ENCODE measurements at regions not wholly inside any gene's neighbourhood (a gene's known extent, or its start where the extent isn't known, plus 50 kb on each side); places are given as distances from the start of the nearest gene placed in this dataset.
"Not testable (repeated sequence)": the region's sequence is repeated elsewhere in the genome, so short reads cannot be mapped to it uniquely, and the experiment has no call there.

GRCh38 chr13:23963947-23964346 lies 66.6 kb upstream of the C1QTNF9B start:
- Histone ChIP-seq H3K4me1 (ENCODE audit: insufficient read depth, low read length) (peaks cover 16% of the 10 kb centered on the region), H3K79me2 (ENCODE audit: insufficient read depth, low read length) (no peaks in the 10 kb centered on the region), H3K4me2 (ENCODE audit: insufficient read depth, low read length) (no peak overlapping the region), H3K4me3 (ENCODE audit: insufficient read depth, low read length) (no peak overlapping the region), H4K20me1 (ENCODE audit: insufficient read depth, low read length) (no peaks in the 10 kb centered on the region), H3K9me3 (ENCODE audit: low read depth, low read length) (no peaks in the 10 kb centered on the region), H3K27me3 (ENCODE audit: insufficient read depth, low read length) (peaks cover 3% of the 10 kb centered on the region), H2AFZ (ENCODE audit: low read length) (no peak overlapping the region), H3K27ac (ENCODE audit: low read depth, low read length) (no peak overlapping the region), H3K36me3 (ENCODE audit: insufficient read depth, low read length) (no peaks in the 10 kb centered on the region)
- DNase-seq (ENCODE audit: insufficient read length, low spot score, missing footprints): no peak
- no peak for TF ChIP-seq CTCF (IDR thresholded peaks at IDR 0.05; ENCODE audit: extremely low read depth, low read depth, low read length)

- no peaks in the 10 kb centered on the region for H3K9me3 ChIP-seq (ENCODE audit: low read depth, low read length)
- no peak for TF ChIP-seq CTCF (IDR thresholded peaks at IDR 0.05; ENCODE audit: extremely low read depth, low read depth, low read length)
- H3K4me2 ChIP-seq (ENCODE audit: insufficient read depth, low read length): no peak overlapping the region
- no peak overlapping the region for H3K27ac ChIP-seq (ENCODE audit: low read depth, low read length)
- no peaks in the 10 kb centered on the region for H3K36me3 ChIP-seq (ENCODE audit: insufficient read depth, low read length)
- peaks cover 4% of the 10 kb centered on the region for H3K27me3 ChIP-seq (ENCODE audit: insufficient read depth, low read length)
- peak overlapping the region; percentile 40 for H2AFZ ChIP-seq (ENCODE audit: low read length)
- H3K4me3 ChIP-seq (ENCODE audit: insufficient read depth, low read length): no peak overlapping the region
- H3K79me2 ChIP-seq (ENCODE audit: insufficient read depth, low read length): no peaks in the 10 kb centered on the region
- peaks cover 8% of the 10 kb centered on the region for H3K4me1 ChIP-seq (ENCODE audit: insufficient read depth, low read length)
- H4K20me1 ChIP-seq (ENCODE audit: insufficient read depth, low read length): no peaks in the 10 kb centered on the region
- no peak for DNase-seq (ENCODE audit: insufficient read length, low spot score, missing footprints)
These were observed 68.0 kb upstream of the C1QTNF9B start for GRCh38 chr13:23965346-23965745.

GRCh38 chr13:23966221-23966690 lies 69.0 kb upstream of the C1QTNF9B start:
- peak overlapping the region; percentile 75 for H3K4me2 ChIP-seq (ENCODE audit: insufficient read depth, low read length)
- no peak for TF ChIP-seq CTCF (IDR thresholded peaks at IDR 0.05; ENCODE audit: extremely low read depth, low read depth, low read length)
- no peaks in the 10 kb centered on the region for H3K9me3 ChIP-seq (ENCODE audit: low read depth, low read length)
- no peaks in the 10 kb centered on the region for H3K79me2 ChIP-seq (ENCODE audit: insufficient read depth, low read length)
- DNase-seq (ENCODE audit: insufficient read length, low spot score, missing footprints): no peak
- no peaks in the 10 kb centered on the region for H3K36me3 ChIP-seq (ENCODE audit: insufficient read depth, low read length)
- peaks cover 4% of the 10 kb centered on the region for H3K27me3 ChIP-seq (ENCODE audit: insufficient read depth, low read length)
- peak overlapping the region; percentile 38 for H2AFZ ChIP-seq (ENCODE audit: low read length)
- H3K4me3 ChIP-seq (ENCODE audit: insufficient read depth, low read length): peak overlapping the region; percentile 57
- H4K20me1 ChIP-seq (ENCODE audit: insufficient read depth, low read length): no peaks in the 10 kb centered on the region
- H3K4me1 ChIP-seq (ENCODE audit: insufficient read depth, low read length): peaks cover 8% of the 10 kb centered on the region
- no peak overlapping the region for H3K27ac ChIP-seq (ENCODE audit: low read depth, low read length)

- no peak overlapping the region for H3K27ac ChIP-seq (ENCODE audit: low read depth, low read length)
- peak overlapping the region; percentile 75 for H3K4me2 ChIP-seq (ENCODE audit: insufficient read depth, low read length)
- H3K4me3 ChIP-seq (ENCODE audit: insufficient read depth, low read length): peak overlapping the region; percentile 57
- no peaks in the 10 kb centered on the region for H3K9me3 ChIP-seq (ENCODE audit: low read depth, low read length)
- TF ChIP-seq CTCF (IDR thresholded peaks at IDR 0.05; ENCODE audit: extremely low read depth, low read depth, low read length): no peak
- H2AFZ ChIP-seq (ENCODE audit: low read length): peak overlapping the region; percentile 38
- peak; percentile 80 for DNase-seq (ENCODE audit: insufficient read length, low spot score, missing footprints)
- H3K27me3 ChIP-seq (ENCODE audit: insufficient read depth, low read length): peaks cover 4% of the 10 kb centered on the region
- no peaks in the 10 kb centered on the region for H3K79me2 ChIP-seq (ENCODE audit: insufficient read depth, low read length)
- no peaks in the 10 kb centered on the region for H3K36me3 ChIP-seq (ENCODE audit: insufficient read depth, low read length)
- H3K4me1 ChIP-seq (ENCODE audit: insufficient read depth, low read length): peaks cover 8% of the 10 kb centered on the region
- no peaks in the 10 kb centered on the region for H4K20me1 ChIP-seq (ENCODE audit: insufficient read depth, low read length)
These were observed 69.7 kb upstream of the C1QTNF9B start for GRCh38 chr13:23966691-23967615.

- not testable (repeated sequence) for H3K27me3 ChIP-seq (ENCODE audit: insufficient read depth, low read length); DNase-seq (ENCODE audit: insufficient read length, low spot score, missing footprints); H3K4me3 ChIP-seq (ENCODE audit: insufficient read depth, low read length); H3K4me2 ChIP-seq (ENCODE audit: insufficient read depth, low read length); H3K4me1 ChIP-seq (ENCODE audit: insufficient read depth, low read length); H4K20me1 ChIP-seq (ENCODE audit: insufficient read depth, low read length); H3K9me3 ChIP-seq (ENCODE audit: low read depth, low read length); H3K27ac ChIP-seq (ENCODE audit: low read depth, low read length); H3K79me2 ChIP-seq (ENCODE audit: insufficient read depth, low read length); H2AFZ ChIP-seq (ENCODE audit: low read length); H3K36me3 ChIP-seq (ENCODE audit: insufficient read depth, low read length)
These were observed 70.5 kb upstream of the C1QTNF9B start for GRCh38 chr13:23967792-23968191.

Measured in osteoblast (primary cell).